ENCODE measurements at regions not wholly inside any gene's neighbourhood (a gene's known extent, or its start where the extent isn't known, plus 50 kb on each side); places are given as distances from the start of the nearest gene placed in this dataset.

GRCh38 chr3:157916672-157917071 is 189.5 kb downstream of the SHOX2 start:
- H2AFZ ChIP-seq (ENCODE audit: low read depth) = no peak overlapping the region

DNA sequence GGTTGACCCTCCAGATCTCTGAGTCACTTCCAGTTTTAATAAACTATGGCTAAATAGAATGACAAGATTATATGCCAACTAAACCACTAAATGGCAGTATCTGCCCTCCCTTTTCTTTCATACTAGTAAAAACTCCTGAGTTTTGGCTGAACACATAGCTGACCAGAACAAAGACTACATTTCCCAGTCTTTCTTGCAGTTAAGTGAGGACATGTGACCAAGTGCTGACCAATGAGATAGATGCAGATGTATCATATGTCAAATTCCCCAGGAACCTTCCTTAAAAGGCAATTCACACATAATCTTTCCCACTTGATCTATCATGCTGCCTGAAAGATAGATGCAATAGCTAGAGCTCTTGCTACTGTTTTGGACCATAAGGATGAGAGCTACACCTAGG is 191.3 kb downstream of the SHOX2 start:
- Histone ChIP-seq H3K27me3 (ENCODE audit: insufficient read depth, low read depth) (no peaks in the 10 kb centered on the region), H4K20me1 (ENCODE audit: insufficient read depth) (no peaks in the 10 kb centered on the region), H3K79me2 (ENCODE audit: insufficient read depth, low read depth) (no peaks in the 10 kb centered on the region), H3K27ac (no peak overlapping the region), H3K36me3 (ENCODE audit: insufficient read depth) (no peaks in the 10 kb centered on the region), H3K4me2 (no peak overlapping the region), H3K4me1 (ENCODE audit: low read depth, poor library complexity, severe bottlenecking) (no peaks in the 10 kb centered on the region), H2AFZ (ENCODE audit: low read depth) (no peak overlapping the region), H3K9ac (no peak overlapping the region), H3K4me3 (IDR thresholded peaks at IDR 0.05; ENCODE audit: insufficient read depth, low read depth, low read length) (no peak overlapping the region)
- no peak for TF ChIP-seq CTCF (conservative IDR thresholded peaks at IDR 0.05; ENCODE audit: low read depth, low read length)

More at GRCh38 chr3:157916672-157917071, 189.5 kb downstream of the SHOX2 start:
- Histone ChIP-seq H3K27me3 (ENCODE audit: insufficient read depth, low read depth) (no peaks in the 10 kb centered on the region), H3K27ac (no peak overlapping the region), H3K36me3 (ENCODE audit: insufficient read depth) (no peaks in the 10 kb centered on the region), H3K4me2 (no peak overlapping the region), H3K79me2 (ENCODE audit: insufficient read depth, low read depth) (no peaks in the 10 kb centered on the region), H3K4me1 (ENCODE audit: low read depth, poor library complexity, severe bottlenecking) (no peaks in the 10 kb centered on the region), H3K9ac (no peak overlapping the region), H4K20me1 (ENCODE audit: insufficient read depth) (no peaks in the 10 kb centered on the region), H3K4me3 (IDR thresholded peaks at IDR 0.05; ENCODE audit: insufficient read depth, low read depth, low read length) (no peak overlapping the region)
- TF ChIP-seq CTCF (conservative IDR thresholded peaks at IDR 0.05; ENCODE audit: low read depth, low read length) = no peak

GRCh38 chr3:157913741-157914150 is 192.5 kb downstream of the SHOX2 start:
- Histone ChIP-seq H3K79me2 (ENCODE audit: insufficient read depth, low read depth) (no peaks in the 10 kb centered on the region), H3K9ac (no peak overlapping the region), H3K4me1 (ENCODE audit: low read depth, poor library complexity, severe bottlenecking) (no peaks in the 10 kb centered on the region), H3K4me3 (IDR thresholded peaks at IDR 0.05; ENCODE audit: insufficient read depth, low read depth, low read length) (no peak overlapping the region), H2AFZ (ENCODE audit: low read depth) (no peak overlapping the region), H3K27me3 (ENCODE audit: insufficient read depth, low read depth) (no peaks in the 10 kb centered on the region), H4K20me1 (ENCODE audit: insufficient read depth) (no peaks in the 10 kb centered on the region), H3K4me2 (no peak overlapping the region), H3K36me3 (ENCODE audit: insufficient read depth) (no peaks in the 10 kb centered on the region), H3K27ac (no peak overlapping the region)
- no peak for TF ChIP-seq CTCF (conservative IDR thresholded peaks at IDR 0.05; ENCODE audit: low read depth, low read length)

- Histone ChIP-seq H3K79me2 (ENCODE audit: insufficient read depth, low read depth) (no peaks in the 10 kb centered on the region), H3K4me2 (no peak overlapping the region), H3K4me3 (IDR thresholded peaks at IDR 0.05; ENCODE audit: insufficient read depth, low read depth, low read length) (no peak overlapping the region), H3K36me3 (ENCODE audit: insufficient read depth) (no peaks in the 10 kb centered on the region), H3K27ac (no peak overlapping the region), H3K4me1 (ENCODE audit: low read depth, poor library complexity, severe bottlenecking) (no peaks in the 10 kb centered on the region), H2AFZ (ENCODE audit: low read depth) (no peak overlapping the region), H3K9ac (no peak overlapping the region), H4K20me1 (ENCODE audit: insufficient read depth) (no peaks in the 10 kb centered on the region), H3K27me3 (ENCODE audit: insufficient read depth, low read depth) (no peaks in the 10 kb centered on the region)
- no peak for TF ChIP-seq CTCF (conservative IDR thresholded peaks at IDR 0.05; ENCODE audit: low read depth, low read length)
Observed at GRCh38 chr3:157912514-157913451, 193.4 kb downstream of the SHOX2 start.

All from KMS-11 (cell line).